ENCODE measurements at regions not wholly inside any gene's neighbourhood (a gene's known extent, or its start where the extent isn't known, plus 50 kb on each side); places are given as distances from the start of the nearest gene placed in this dataset.

- no peak for DNase-seq
These were observed 98.8 kb upstream of the CACNA1A start for GRCh38 chr19:13604902-13605586.

DNA sequence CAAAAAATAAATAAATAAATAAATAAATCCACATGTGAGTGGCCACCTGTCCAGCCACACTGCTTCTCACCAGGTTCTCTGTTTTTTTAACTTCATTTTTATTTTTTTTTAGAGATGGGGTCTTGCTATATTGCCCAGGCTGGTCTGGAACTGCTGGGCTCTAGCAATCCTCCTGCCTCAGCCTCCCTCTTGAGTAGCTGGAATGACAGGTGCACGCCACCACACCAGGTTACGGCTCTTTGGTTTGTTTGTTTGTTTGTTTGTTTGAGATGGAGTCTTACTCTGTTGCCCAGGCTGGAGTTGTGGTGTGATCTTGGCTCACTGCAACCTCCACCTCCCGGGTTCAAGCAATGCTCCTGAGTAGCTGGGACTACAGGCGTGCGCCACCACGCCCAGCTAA is 94.5 kb upstream of the CACNA1A start:
- no peak for DNase-seq

- DNase-seq = no peak
These were observed 93.8 kb upstream of the CACNA1A start for GRCh38 chr19:13600091-13600490.

- DNase-seq = no peak
These were observed 93.4 kb upstream of the CACNA1A start for GRCh38 chr19:13599681-13600080.

DNA sequence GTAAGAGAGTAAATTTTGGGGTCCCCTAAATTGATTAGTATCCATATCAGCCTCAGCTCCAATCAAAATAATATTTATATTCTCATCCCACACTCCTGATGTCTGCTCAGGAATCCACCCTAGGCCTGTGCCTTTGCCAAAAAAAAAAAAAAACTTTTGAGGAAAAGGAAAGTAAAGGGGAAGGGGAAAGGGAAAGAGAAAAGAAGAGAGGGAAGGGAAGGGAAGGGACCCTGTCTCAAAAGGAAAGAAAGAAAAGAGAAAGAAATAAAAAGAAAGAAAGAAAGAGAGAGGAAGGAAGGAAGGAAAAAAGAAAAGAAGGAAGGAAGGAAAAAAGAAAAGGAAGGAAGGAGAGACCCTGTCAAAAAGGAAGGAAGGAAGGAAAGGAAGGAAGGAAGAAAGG is 91.8 kb upstream of the CACNA1A start:
- no peak for DNase-seq

DNA sequence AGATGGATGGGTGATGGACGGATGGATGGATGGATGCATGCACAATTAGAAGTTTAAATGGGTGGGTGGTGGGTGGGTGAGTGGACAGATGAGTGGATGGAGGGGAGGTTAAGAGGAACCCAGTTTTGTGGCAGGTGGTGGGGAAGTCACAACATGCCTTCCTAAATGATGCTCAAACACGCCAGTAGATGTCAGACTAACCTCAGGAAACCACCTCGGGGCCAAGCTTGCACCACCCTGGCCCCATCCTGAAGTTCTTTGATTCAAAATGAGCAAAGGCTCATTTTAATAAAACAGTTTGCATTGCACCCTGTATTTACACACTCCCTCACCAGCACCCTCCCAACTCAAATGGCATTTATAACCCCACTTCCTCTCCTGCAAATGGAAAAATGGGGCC is 91.4 kb upstream of the CACNA1A start:
- no peak for DNase-seq

- peak; percentile 11 to 15 for DNase-seq
These were observed 82.9 kb upstream of the CACNA1A start for GRCh38 chr19:13588957-13589833.

DNA sequence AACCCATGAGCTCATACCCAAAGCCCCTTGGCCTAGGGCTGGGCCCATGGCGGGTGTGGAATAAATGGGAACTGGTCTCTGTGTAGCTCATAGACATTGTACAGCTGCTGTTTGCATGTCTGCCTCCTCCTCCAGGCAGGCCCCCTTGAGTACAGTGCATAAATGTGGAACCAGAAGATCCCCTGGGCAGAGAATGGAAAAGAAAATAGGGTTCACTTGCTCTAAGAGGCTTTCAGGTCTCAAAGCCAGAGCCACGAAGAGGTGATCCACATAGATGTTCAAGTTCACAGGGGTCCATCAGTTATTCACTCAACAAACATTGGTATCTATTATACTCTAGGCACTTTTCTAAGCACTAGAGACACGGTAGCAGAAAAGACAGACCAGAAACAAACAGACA is 79.2 kb upstream of the CACNA1A start:
- no peak for DNase-seq

GRCh38 chr19:13583753-13584152 is 77.5 kb upstream of the CACNA1A start:
- no peak for DNase-seq

- no peak for DNase-seq
These were observed 76.8 kb upstream of the CACNA1A start for GRCh38 chr19:13583114-13583513.

DNA sequence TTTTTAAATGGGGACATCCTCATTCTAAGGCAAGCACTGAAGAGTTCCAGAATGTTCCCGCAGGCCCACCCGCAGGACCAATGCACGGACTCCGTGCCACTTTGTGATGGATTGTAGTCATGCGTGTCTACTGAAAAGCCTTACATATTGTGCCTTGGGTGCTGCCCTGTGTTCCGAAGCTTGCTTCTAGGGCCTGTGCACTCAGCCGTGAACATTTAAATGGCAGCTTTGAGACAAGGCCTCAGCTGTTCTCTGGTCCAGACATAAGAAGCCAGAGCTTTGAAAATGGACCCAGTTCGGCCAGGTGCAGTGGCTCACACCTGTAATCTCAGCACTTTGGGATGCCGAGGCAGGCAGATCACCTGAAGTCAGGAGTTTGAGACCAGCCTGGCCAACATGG is 75.3 kb upstream of the CACNA1A start:
- DNase-seq = no peak

GRCh38 chr19:13579388-13580060 is 73.2 kb upstream of the CACNA1A start:
- DNase-seq = no peak

DNA sequence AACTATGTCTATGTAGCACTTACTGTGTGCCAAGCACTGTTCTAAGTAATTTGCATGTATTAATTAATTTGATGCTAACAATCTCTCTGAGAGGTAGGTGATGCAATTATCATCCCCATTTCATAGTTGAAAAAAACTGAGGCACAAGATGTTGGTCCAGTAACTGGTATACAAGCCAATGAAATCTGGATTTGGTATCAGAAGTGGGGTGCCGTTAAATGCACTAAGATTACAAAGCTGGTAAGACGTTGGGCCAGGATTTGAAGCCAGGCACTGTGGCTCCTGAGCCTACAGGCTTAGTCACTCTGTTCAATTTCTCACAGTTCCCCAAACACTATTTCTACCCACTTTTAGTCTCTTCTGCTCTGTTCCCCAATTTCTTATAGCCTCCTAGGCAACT is 70.4 kb upstream of the CACNA1A start:
- DNase-seq = no peak

- DNase-seq = no peak
These were observed 68.7 kb upstream of the CACNA1A start for GRCh38 chr19:13574933-13575332.

- DNase-seq = no peak
These were observed 66.9 kb upstream of the CACNA1A start for GRCh38 chr19:13573056-13573667.

- DNase-seq = no peak
These were observed 55.2 kb upstream of the CACNA1A start for GRCh38 chr19:13561461-13561860.

DNA sequence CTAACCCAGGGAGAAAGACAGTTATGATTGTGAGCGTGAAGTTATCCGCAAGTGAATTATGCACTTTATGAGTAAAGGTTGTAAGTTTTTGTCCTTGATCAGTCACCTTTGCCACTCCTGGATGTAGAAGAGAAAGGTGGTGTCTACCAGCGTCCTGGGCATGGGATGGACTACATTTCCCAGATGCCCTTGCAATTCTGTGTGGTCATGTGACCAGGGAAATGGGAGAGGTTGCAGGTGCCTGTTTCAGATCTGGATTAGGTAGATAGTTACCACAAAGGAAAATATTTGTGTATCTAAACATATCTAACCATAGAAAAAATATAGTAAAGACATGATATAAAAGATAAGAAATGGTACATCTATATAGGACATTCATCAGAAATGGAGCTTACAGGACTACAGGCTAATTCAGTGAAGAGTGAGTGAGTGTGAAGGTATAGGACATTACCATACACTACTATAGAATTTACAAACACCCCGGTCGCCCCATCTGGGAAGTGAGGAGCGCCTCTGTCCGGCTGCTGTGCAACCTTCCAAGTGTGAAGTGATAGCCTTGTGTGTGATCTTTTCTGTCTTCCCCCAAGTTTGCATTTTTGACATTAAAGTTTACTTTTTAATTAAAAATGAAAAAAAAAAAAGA is 51.6 kb upstream of the CACNA1A start:
- no peak for DNase-seq

DNA sequence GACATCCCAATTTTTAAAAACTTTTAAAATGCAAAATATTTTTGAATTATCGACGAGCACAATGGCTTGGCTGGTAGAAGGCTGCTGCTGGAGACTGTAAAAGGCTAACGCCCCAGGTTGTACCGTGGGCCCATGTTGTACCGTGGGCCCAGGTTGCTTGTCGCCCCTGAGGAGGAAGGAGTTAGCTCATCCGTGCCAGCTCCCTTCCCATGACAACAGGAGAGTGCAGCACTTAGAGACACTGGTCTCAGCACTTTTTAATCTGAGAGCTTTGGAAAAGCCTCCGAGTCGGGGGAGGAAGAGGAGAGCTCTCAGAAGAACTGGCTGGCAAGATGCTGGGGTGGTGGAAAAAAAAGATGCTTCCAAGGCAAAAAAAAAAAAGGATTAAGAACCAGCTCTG is 50.3 kb upstream of the CACNA1A start:
- DNase-seq = no peak
